B cell (primary cell): ENCODE measurements at regions not wholly inside any gene's neighbourhood (a gene's known extent, or its start where the extent isn't known, plus 50 kb on each side); places are given as distances from the start of the nearest gene placed in this dataset.

Source experiments
- EZH2 ChIP-seq: IDR thresholded peaks from 2 replicates; pipeline ENCODE4 v1.6.1; 2012; ENCODE audit warnings: borderline replicate concordance, low read depth, mild to moderate bottlenecking, moderate library complexity, low read length; ENCODE audit not compliant: insufficient read depth, poor library complexity, severe bottlenecking
- TF ChIP-seq, protein P1 (sequence below): fragments of 200-600 bp; IDR thresholded peaks from one replicate; pipeline ENCODE4 v1.8.0; 2022; ENCODE audit warnings: antibody characterized with exemption, mild to moderate bottlenecking

DNA sequence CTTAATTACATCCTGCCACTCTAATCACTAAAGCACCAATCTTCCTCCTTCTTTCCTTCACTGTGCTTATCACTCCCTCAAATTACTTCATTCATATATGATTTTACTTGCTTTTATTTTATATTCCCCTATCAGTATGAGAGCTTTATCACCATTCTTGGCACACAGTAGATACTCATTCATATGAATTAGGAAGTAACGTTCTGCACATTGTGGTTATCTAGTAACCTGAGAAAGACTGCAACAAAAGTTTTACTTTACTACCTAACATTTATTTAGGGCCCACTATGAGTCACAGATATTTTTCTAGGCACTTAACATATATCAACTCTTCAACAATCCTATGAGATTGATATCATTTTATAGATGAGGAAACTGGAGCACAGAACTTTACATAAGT is 1559.9 kb upstream of the TENM4 start:
- TF ChIP-seq EZH2, result no peak
- TF ChIP-seq, protein P1, sequence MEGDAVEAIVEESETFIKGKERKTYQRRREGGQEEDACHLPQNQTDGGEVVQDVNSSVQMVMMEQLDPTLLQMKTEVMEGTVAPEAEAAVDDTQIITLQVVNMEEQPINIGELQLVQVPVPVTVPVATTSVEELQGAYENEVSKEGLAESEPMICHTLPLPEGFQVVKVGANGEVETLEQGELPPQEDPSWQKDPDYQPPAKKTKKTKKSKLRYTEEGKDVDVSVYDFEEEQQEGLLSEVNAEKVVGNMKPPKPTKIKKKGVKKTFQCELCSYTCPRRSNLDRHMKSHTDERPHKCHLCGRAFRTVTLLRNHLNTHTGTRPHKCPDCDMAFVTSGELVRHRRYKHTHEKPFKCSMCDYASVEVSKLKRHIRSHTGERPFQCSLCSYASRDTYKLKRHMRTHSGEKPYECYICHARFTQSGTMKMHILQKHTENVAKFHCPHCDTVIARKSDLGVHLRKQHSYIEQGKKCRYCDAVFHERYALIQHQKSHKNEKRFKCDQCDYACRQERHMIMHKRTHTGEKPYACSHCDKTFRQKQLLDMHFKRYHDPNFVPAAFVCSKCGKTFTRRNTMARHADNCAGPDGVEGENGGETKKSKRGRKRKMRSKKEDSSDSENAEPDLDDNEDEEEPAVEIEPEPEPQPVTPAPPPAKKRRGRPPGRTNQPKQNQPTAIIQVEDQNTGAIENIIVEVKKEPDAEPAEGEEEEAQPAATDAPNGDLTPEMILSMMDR, result no peak
